Epithelial cell of proximal tubule (primary cell): ENCODE measurements at regions not wholly inside any gene's neighbourhood (a gene's known extent, or its start where the extent isn't known, plus 50 kb on each side); places are given as distances from the start of the nearest gene placed in this dataset.

Experiments used
- DNase-seq: peaks from one replicate; pipeline ENCODE4 v3.0.0-alpha.2; 2011; ENCODE audit warnings: low read depth
- H3K4me3 ChIP-seq: 2 replicates; pipeline ENCODE4 v1.5.1; 2011; ENCODE audit warnings: low read depth, mild to moderate bottlenecking, low read length
- CTCF ChIP-seq: conservative IDR thresholded peaks from 2 replicates; pipeline ENCODE4 v1.5.1; 2012; ENCODE audit warnings: low read depth, mild to moderate bottlenecking, low read length

DNA sequence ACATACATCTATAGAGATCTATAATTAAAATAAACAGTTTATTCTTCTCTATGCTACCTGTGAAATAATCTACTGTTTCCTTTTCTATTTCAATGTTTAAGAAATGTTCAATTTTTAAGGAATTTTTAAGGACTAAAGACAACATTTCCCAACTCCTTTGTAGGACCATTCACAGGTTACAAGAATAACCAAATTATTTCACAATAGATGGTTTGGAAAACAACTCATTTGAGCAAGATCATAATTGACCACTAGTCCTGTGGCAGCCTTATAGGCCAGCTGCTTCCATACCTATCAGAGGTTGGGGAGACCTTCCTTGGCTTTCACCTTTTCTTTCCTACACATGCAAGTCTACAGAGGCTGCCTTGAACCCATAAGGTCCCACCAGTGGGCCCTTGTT lies 193.7 kb downstream of the TTC39B start:
- TF ChIP-seq CTCF, result no peak
- no peak for DNase-seq
- H3K4me3 ChIP-seq, result no peak overlapping the region

GRCh38 chr9:15111071-15111470 lies 195.9 kb downstream of the TTC39B start:
- H3K4me3 ChIP-seq, result no peak overlapping the region
- no peak for DNase-seq
- TF ChIP-seq CTCF, result no peak

- H3K4me3 ChIP-seq, result no peak overlapping the region
- peak; percentile 83 for TF ChIP-seq CTCF
- peak; percentile 1 for DNase-seq
Measured at GRCh38 chr9:15104826-15105420, 194.7 kb upstream of the FREM1 start.

DNA sequence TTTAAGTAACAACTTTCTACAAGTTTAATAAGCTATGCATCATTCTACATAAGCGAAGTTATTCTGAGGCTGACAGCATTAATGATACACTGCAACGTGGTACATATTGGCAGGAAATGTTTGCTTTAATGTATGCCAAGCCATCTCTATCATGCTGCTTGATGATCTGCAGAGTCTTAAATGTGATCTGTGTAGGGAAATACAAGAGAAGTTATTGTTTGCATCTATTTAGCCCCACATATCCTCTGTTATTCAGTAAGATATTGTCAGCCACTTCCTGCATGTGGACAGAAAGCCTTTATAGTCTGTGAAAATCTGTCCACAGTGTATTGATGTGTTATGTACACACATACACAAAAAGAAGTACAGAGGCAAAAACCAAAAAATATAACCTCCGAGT lies 193.1 kb upstream of the FREM1 start:
- H3K4me3 ChIP-seq, result no peak overlapping the region
- no peak for TF ChIP-seq CTCF
- DNase-seq, result no peak

GRCh38 chr9:15101095-15101494 lies 190.9 kb upstream of the FREM1 start:
- TF ChIP-seq CTCF, result no peak
- no peak overlapping the region for H3K4me3 ChIP-seq
- DNase-seq, result no peak

DNA sequence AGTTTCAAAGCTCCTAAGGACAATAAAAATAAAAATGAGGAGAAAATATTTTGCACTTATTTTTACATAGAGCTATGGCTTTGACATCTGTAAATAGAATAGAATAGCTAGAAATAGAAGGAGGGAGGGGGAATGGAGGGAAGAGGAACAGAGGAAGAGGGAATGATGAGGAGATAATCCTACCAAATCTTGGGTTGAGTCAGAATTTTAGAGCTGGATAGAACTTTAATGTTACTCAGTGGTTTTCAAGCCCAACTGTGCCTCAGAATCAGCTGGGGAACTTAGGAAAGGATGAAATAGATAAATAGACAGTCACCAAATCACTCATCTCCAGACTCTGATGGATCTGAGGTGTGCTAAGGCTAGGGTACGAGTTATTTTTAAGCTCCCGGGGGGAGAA lies 190.3 kb upstream of the FREM1 start:
- no peak overlapping the region for H3K4me3 ChIP-seq
- no peak for DNase-seq
- TF ChIP-seq CTCF, result no peak

DNA sequence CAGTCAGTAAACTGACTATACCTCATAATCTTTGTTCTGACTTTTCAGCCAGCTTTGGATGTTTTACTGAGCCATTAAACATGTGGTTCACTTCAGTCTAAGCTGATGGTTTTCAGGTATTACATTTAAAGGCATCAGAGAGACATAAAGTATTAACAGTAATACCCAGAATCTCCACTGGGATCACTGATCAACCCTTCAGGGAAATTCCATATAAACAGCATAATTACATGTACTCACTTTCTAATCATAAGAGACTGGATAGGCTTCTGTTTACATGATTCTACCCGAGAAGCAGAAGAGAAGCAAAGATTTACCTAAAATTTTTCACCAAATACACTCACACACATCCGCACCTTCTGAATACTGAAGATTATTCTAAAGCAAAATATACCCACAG lies 186.7 kb upstream of the FREM1 start:
- no peak for DNase-seq
- H3K4me3 ChIP-seq, result no peak overlapping the region
- no peak for TF ChIP-seq CTCF
